ENCODE measurements at regions not wholly inside any gene's neighbourhood (a gene's known extent, or its start where the extent isn't known, plus 50 kb on each side); places are given as distances from the start of the nearest gene placed in this dataset.
A peak's percentile ranks its signal among the peaks of the same experiment; 100 is the strongest.

GRCh38 chr17:70897446-70897845, 728.1 kb downstream of the KCNJ2 start:
- TF ChIP-seq ZFX (IDR thresholded peaks at IDR 0.05) = no peak
- TF ChIP-seq, protein P1, sequence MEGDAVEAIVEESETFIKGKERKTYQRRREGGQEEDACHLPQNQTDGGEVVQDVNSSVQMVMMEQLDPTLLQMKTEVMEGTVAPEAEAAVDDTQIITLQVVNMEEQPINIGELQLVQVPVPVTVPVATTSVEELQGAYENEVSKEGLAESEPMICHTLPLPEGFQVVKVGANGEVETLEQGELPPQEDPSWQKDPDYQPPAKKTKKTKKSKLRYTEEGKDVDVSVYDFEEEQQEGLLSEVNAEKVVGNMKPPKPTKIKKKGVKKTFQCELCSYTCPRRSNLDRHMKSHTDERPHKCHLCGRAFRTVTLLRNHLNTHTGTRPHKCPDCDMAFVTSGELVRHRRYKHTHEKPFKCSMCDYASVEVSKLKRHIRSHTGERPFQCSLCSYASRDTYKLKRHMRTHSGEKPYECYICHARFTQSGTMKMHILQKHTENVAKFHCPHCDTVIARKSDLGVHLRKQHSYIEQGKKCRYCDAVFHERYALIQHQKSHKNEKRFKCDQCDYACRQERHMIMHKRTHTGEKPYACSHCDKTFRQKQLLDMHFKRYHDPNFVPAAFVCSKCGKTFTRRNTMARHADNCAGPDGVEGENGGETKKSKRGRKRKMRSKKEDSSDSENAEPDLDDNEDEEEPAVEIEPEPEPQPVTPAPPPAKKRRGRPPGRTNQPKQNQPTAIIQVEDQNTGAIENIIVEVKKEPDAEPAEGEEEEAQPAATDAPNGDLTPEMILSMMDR (conservative IDR thresholded peaks at IDR 0.05) = no peak
- H3K27ac ChIP-seq = no peak overlapping the region

- TF ChIP-seq ZFX (IDR thresholded peaks at IDR 0.05) = no peak
- TF ChIP-seq, protein P1 (conservative IDR thresholded peaks at IDR 0.05) = peak; percentile 19; the same call in 1 of the 2 replicates
- H3K27ac ChIP-seq = no peak overlapping the region
Measured at GRCh38 chr17:70901870-70902269, 732.5 kb downstream of the KCNJ2 start.

DNA sequence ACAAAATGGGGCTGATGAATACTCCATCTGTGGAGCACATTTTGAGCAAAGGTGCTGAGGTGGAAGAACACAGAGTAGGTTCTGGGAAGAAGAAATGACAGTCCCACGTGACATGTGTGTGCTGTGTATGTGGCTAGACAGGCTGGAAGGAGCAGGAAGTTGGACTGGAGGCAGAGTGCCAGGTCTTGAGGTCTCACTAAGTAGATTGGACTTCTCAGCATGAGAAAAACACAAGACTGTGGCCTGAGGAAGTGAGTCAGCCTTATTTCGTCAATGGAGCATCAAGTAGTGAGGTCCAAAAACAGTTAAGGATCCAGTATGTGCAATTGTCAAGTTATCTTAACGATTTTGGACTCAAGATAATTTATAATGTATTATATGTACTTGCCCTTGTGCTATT, 736.5 kb downstream of the KCNJ2 start:
- no peak overlapping the region for H3K27ac ChIP-seq
- TF ChIP-seq, protein P1 (conservative IDR thresholded peaks at IDR 0.05) = no peak
- no peak for TF ChIP-seq ZFX (IDR thresholded peaks at IDR 0.05)

DNA sequence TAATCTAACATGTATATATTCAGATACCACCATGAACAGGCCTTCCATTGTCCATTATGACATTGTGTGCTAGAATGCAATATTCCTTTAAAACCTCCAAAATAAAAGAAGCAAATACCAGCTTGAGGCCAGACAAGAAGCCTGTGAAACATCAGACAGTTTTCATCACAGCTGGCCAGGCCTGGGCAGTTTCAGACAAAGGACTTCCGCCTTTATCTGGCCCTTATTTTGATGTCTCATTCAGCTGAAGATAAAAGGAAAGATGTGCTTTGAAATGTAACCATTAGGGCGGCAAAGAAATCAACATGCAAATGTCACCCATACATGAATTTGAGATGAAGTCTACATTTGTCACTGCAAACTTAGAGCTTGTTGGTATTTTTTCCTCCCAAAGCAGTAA, 737.5 kb downstream of the KCNJ2 start:
- TF ChIP-seq ZFX (IDR thresholded peaks at IDR 0.05) = no peak
- TF ChIP-seq, protein P1 (conservative IDR thresholded peaks at IDR 0.05) = no peak
- no peak overlapping the region for H3K27ac ChIP-seq

DNA sequence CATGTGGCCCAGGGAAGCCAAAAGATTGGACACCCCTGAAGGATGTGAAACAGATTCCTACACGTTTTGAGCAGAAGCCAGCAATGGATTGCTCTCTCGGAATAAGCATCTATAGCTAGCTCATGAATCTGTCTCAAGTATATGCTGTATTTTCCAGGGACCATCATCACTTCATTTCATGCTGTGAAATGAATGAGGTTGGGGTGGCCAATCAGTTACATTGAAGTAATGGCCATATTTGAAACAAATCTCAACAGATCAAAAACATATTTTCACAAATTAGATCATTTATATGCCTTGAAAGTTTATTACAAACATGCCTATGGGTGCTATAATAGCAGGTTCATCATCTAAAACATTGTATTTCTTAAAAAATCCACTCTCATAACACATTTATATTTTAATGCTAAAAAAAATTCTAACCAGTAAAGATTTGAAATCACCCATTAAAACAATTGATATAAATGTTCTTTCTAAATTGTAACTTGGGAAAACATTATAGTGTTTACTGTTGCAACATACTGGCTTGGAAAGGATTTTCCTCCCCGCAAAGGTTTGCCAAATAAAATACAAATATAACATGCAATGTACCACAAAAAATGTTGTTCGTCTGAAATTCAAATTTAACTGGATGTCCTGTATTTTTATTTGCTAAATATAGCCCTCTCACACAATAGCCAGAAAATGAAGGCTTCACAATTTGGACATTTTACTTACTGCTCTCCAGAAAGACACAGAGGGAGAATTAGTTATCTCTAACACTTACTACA, 743.6 kb downstream of the KCNJ2 start:
- H3K27ac ChIP-seq = no peak overlapping the region
- TF ChIP-seq ZFX (IDR thresholded peaks at IDR 0.05) = no peak
- TF ChIP-seq, protein P1 (conservative IDR thresholded peaks at IDR 0.05) = no peak

DNA sequence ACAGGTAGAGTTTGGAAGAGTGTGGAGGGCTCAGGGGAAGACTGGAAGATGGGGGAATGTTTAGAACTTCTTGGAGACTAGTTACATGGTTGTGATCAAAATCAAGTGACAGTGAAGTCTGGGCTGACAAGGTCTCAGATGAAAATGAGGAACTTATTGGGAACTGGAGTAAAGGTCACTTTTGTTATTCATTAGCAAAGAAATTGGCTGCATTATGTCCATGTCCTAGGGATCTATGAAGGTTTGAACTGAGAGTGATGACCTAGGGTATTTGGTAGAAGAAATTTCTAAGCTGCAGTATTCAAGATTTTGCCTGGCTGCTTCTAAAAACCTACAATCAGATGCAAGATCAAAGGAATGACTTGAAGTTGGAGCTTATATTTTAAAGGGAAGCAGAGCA, 747.1 kb downstream of the KCNJ2 start:
- no peak for TF ChIP-seq ZFX (IDR thresholded peaks at IDR 0.05)
- TF ChIP-seq, protein P1 (conservative IDR thresholded peaks at IDR 0.05) = no peak
- H3K27ac ChIP-seq = no peak overlapping the region

- no peak for TF ChIP-seq ZFX (IDR thresholded peaks at IDR 0.05)
- TF ChIP-seq, protein P1 (conservative IDR thresholded peaks at IDR 0.05) = no peak
- no peak overlapping the region for H3K27ac ChIP-seq
Measured at GRCh38 chr17:70919241-70919640, 749.9 kb downstream of the KCNJ2 start.
